GM21367 (cell line): ENCODE measurements at regions not wholly inside any gene's neighbourhood (a gene's known extent, or its start where the extent isn't known, plus 50 kb on each side); places are given as distances from the start of the nearest gene placed in this dataset.

Experiments
- ATAC-seq: cut with Tn5 transposase; IDR thresholded peaks from one replicate; pipeline ENCODE4 v1.9.1; 2021; ENCODE audit not compliant: unreplicated experiment

GRCh38 chr14:81829447-81829846, 295.8 kb upstream of the SEL1L start:
- ATAC-seq, result no peak

GRCh38 chr14:81831128-81831820, 297.6 kb upstream of the SEL1L start:
- no peak for ATAC-seq

- ATAC-seq, result no peak
Measured at GRCh38 chr14:81834308-81834707, 300.7 kb upstream of the SEL1L start.

- no peak for ATAC-seq
Measured at GRCh38 chr14:81837304-81837703, 303.7 kb upstream of the SEL1L start.

GRCh38 chr14:81839056-81839455, 305.4 kb upstream of the SEL1L start:
- no peak for ATAC-seq

- no peak for ATAC-seq
Measured at GRCh38 chr14:81841346-81841745, 307.7 kb upstream of the SEL1L start.

- ATAC-seq, result no peak
Measured at GRCh38 chr14:81849714-81850113, 316.1 kb upstream of the SEL1L start.

GRCh38 chr14:81855007-81855406, 321.4 kb upstream of the SEL1L start:
- no peak for ATAC-seq

- no peak for ATAC-seq
Measured at GRCh38 chr14:81859046-81859445, 325.4 kb upstream of the SEL1L start.

GRCh38 chr14:81868172-81868571, 334.5 kb upstream of the SEL1L start:
- ATAC-seq, result no peak

- no peak for ATAC-seq
Measured at GRCh38 chr14:81871706-81872105, 338.1 kb upstream of the SEL1L start.

GRCh38 chr14:81884382-81884781, 350.7 kb upstream of the SEL1L start:
- no peak for ATAC-seq

GRCh38 chr14:81886588-81886987, 352.9 kb upstream of the SEL1L start:
- no peak for ATAC-seq

- no peak for ATAC-seq
Measured at GRCh38 chr14:81889529-81889928, 355.9 kb upstream of the SEL1L start.

- no peak for ATAC-seq
Measured at GRCh38 chr14:81890020-81890419, 356.4 kb upstream of the SEL1L start.

- no peak for ATAC-seq
Measured at GRCh38 chr14:81903477-81903876, 369.8 kb upstream of the SEL1L start.

- no peak for ATAC-seq
Measured at GRCh38 chr14:81927070-81927469, 393.4 kb upstream of the SEL1L start.

- no peak for ATAC-seq
Measured at GRCh38 chr14:81931828-81932227, 398.2 kb upstream of the SEL1L start.

- ATAC-seq, result no peak
Measured at GRCh38 chr14:81936348-81936747, 402.7 kb upstream of the SEL1L start.

GRCh38 chr14:81936902-81937301, 403.2 kb upstream of the SEL1L start:
- ATAC-seq, result no peak

GRCh38 chr14:81938341-81938740, 404.7 kb upstream of the SEL1L start:
- ATAC-seq, result no peak

GRCh38 chr14:81940651-81941050, 407.0 kb upstream of the SEL1L start:
- ATAC-seq, result no peak

GRCh38 chr14:81942071-81942470, 408.4 kb upstream of the SEL1L start:
- no peak for ATAC-seq
